CD4-positive, alpha-beta T cell (primary cell): ENCODE measurements at regions not wholly inside any gene's neighbourhood (a gene's known extent, or its start where the extent isn't known, plus 50 kb on each side); places are given as distances from the start of the nearest gene placed in this dataset.

Source experiments
- ATAC-seq: fragments of 200-7000 bp; cut with Tn5 transposase; one replicate; pipeline ENCODE4 v1.10.0; 2022; ENCODE audit warnings: mild to moderate bottlenecking; ENCODE audit not compliant: poor library complexity
- CTCF ChIA-PET: fragments of 350-600 bp; sonication (Branson Sonifier 250); formaldehyde crosslinking; loops from one replicate; lab custom pipeline; 2021; ENCODE audit warnings: antibody characterized with exemption, inconsistent platforms; lab: Charles Lee
- POLR2A ChIA-PET: fragments of 350-600 bp; sonication (Branson Sonifier 250); formaldehyde crosslinking; loops from one replicate; lab custom pipeline; 2021; ENCODE audit warnings: antibody characterized with exemption, inconsistent platforms; lab: Charles Lee
- DNase-seq, 14 experiments: peaks; one replicate each; pipeline ENCODE4 v3.0.0-alpha.2; 2013 to 2020; ENCODE audit warnings: mixed read lengths in 2 of 14
- H3K27ac ChIP-seq, 2 donors: one replicate each; pipeline versions ENCODE4 v1.5.1 to v1.7.0; 2013; ENCODE audit warnings: low read length in 2 of 2, low read depth in 1 of 2, mild to moderate bottlenecking in 1 of 2
- H3K27me3 ChIP-seq, 2 experiments: 1 replicate in 1 of 2; 2 replicates in 1 of 2; pipeline versions ENCODE4 v1.6.1 to v1.7.0; 2013; ENCODE audit warnings: low read length in 2 of 2, control low read depth in 1 of 2, mild to moderate bottlenecking in 1 of 2, moderate library complexity in 1 of 2; ENCODE audit not compliant: insufficient read depth in 2 of 2, control insufficient read depth in 1 of 2
- H3K36me3 ChIP-seq: one replicate; pipeline ENCODE4 v1.6.1; 2013; ENCODE audit warnings: low read length, control low read depth; ENCODE audit not compliant: insufficient read depth
- H3K4me1 ChIP-seq: one replicate; pipeline ENCODE4 v1.6.1; 2013; ENCODE audit warnings: low read length, control low read depth; ENCODE audit not compliant: insufficient read depth
- H3K4me3 ChIP-seq: one replicate; pipeline ENCODE4 v1.5.1; 2013; ENCODE audit warnings: mild to moderate bottlenecking, low read length, moderate library complexity
- H3K9me3 ChIP-seq, 2 experiments: 1 replicate in 1 of 2; 2 replicates in 1 of 2; pipeline versions ENCODE4 v1.6.1 to v1.7.0; 2013; ENCODE audit warnings: low read length in 2 of 2, mild to moderate bottlenecking in 2 of 2, control low read depth in 1 of 2, moderate library complexity in 1 of 2; ENCODE audit not compliant: control insufficient read depth in 1 of 2, insufficient read depth in 1 of 2
- H3K27ac Mint-ChIP-seq: one replicate; pipeline ENCODE4 v1.8.0; 2020; ENCODE audit warnings: mixed read lengths
- H3K27me3 Mint-ChIP-seq: one replicate; pipeline ENCODE4 v1.8.0; 2021; ENCODE audit warnings: mixed read lengths
- H3K36me3 Mint-ChIP-seq: one replicate; pipeline ENCODE4 v1.8.0; 2021; ENCODE audit warnings: low read depth, mixed read lengths
- H3K4me1 Mint-ChIP-seq: one replicate; pipeline ENCODE4 v1.8.0; 2021; ENCODE audit warnings: low read depth, mixed read lengths
- H3K4me3 Mint-ChIP-seq: one replicate; pipeline ENCODE4 v1.8.0; 2020; ENCODE audit warnings: mild to moderate bottlenecking, mixed read lengths
- H3K9me3 Mint-ChIP-seq: one replicate; pipeline ENCODE4 v1.8.0; 2020; ENCODE audit warnings: mixed read lengths
- intact Hi-C, 2 experiments: fragments of 100-400 bp; cut with DNase I in 1 of 2; cut with micrococcal nuclease in 1 of 2; formaldehyde crosslinking; loops; one replicate each; pipeline versions ENCODE4 v1.15.1 to v1.9.0; 2023 to 2025; cut with DNase I, micrococcal nuclease
- TF ChIP-seq, protein P1 (sequence below): fragments of 200-600 bp; IDR thresholded peaks from one replicate; pipeline ENCODE4 v1.8.0; 2022; ENCODE audit warnings: antibody characterized with exemption, mild to moderate bottlenecking

DNA sequence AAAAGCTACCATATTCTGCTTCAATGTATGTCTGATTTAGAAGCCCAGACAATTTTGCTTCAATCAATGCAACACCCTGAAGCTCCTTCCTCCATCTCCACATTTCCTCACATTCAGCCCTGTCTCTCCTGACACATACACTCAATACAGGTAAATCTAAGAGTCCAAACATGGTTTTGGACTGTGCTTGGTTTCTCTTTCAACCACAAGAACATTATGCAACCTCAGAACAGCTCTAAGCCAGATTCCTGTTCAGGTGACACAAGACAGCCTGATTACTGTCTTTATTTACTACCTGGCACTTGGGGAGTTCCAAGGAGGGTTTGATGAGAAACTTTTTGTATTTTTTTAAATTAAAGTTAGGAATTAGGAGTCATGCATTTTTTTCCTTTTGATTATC lies 307.5 kb upstream of the SLIT2 start:
- no peaks in the 10 kb centered on the region for H3K27me3 ChIP-seq
- H3K4me1 ChIP-seq = no peaks in the 10 kb centered on the region
- ChIA-PET CTCF (no interaction called here), POLR2A (no interaction called here)
- Mint-ChIP-seq H3K4me3 (no peak overlapping the region), H3K36me3 (no peaks in the 10 kb centered on the region), H3K27ac (no peak overlapping the region), H3K27me3 (no peaks in the 10 kb centered on the region), H3K9me3 (peaks cover 10% of the 10 kb centered on the region), H3K4me1 (no peaks in the 10 kb centered on the region)
- H3K9me3 ChIP-seq = no peaks in the 10 kb centered on the region
- H3K36me3 ChIP-seq = no peaks in the 10 kb centered on the region
- H3K27ac ChIP-seq = no peak overlapping the region
- no peak for ATAC-seq
- no peak overlapping the region for H3K4me3 ChIP-seq
- no peak for DNase-seq
- TF ChIP-seq, protein P1, sequence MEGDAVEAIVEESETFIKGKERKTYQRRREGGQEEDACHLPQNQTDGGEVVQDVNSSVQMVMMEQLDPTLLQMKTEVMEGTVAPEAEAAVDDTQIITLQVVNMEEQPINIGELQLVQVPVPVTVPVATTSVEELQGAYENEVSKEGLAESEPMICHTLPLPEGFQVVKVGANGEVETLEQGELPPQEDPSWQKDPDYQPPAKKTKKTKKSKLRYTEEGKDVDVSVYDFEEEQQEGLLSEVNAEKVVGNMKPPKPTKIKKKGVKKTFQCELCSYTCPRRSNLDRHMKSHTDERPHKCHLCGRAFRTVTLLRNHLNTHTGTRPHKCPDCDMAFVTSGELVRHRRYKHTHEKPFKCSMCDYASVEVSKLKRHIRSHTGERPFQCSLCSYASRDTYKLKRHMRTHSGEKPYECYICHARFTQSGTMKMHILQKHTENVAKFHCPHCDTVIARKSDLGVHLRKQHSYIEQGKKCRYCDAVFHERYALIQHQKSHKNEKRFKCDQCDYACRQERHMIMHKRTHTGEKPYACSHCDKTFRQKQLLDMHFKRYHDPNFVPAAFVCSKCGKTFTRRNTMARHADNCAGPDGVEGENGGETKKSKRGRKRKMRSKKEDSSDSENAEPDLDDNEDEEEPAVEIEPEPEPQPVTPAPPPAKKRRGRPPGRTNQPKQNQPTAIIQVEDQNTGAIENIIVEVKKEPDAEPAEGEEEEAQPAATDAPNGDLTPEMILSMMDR = no peak
- intact Hi-C loops = no loop called here

DNA sequence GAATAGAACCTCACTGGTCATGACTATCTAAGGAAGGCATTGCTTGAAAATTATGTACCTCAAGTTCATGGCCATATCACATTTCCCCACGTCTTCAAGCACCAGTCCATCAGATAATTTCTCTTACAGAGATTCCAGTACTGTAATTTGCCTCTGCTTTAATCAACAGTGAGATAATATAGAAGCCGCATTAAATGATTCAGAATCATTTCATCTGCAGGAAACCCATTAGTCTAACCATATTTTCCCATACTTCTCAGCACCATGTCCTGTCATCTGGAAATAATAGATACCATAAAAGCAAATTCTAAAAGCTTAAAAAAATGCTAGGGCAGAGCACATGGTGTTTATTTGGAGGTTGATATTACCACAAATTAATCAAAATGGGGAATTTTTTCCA lies 310.3 kb upstream of the SLIT2 start:
- Histone ChIP-seq H3K9me3 (no peaks in the 10 kb centered on the region), H3K27ac (no peak overlapping the region), H3K36me3 (no peaks in the 10 kb centered on the region), H3K27me3 (no peaks in the 10 kb centered on the region), H3K4me1 (no peaks in the 10 kb centered on the region), H3K4me3 (no peak overlapping the region)
- TF ChIP-seq, protein P1 = no peak
- ATAC-seq = no peak
- no peaks in the 10 kb centered on the region for H3K4me1 Mint-ChIP-seq
- no peak for DNase-seq
- ChIA-PET POLR2A (no interaction called here), CTCF (no interaction called here)
- H3K27ac Mint-ChIP-seq = no peak overlapping the region
- peaks cover 2% of the 10 kb centered on the region for H3K9me3 Mint-ChIP-seq
- H3K4me3 Mint-ChIP-seq = no peak overlapping the region
- no peaks in the 10 kb centered on the region for H3K27me3 Mint-ChIP-seq
- no peaks in the 10 kb centered on the region for H3K36me3 Mint-ChIP-seq
- intact Hi-C loops = no loop called here

DNA sequence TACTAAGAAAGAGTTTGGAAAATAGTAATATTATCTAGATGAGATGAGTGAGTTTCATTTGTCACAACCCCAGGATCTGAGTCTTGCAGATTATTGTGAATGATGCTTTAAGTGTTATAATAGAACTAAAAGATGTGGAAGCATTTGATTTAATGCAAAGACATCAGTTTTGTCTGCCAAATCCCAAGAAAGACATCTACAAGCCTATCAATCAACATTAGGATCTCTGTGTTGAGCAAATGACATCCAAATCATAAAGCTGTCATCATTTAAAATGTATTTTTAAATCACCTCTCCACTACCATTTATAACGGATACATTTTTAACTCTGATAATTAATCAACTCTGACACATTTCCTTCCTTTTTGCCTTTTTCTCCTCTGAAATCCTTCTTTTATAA lies 310.8 kb upstream of the SLIT2 start:
- no peak overlapping the region for H3K4me3 ChIP-seq
- no peak overlapping the region for H3K27ac ChIP-seq
- no peaks in the 10 kb centered on the region for H3K9me3 ChIP-seq
- no peaks in the 10 kb centered on the region for H3K27me3 ChIP-seq
- no peaks in the 10 kb centered on the region for H3K4me1 ChIP-seq
- CTCF ChIA-PET = no interaction called here
- H3K27me3 Mint-ChIP-seq = no peaks in the 10 kb centered on the region
- DNase-seq (no peak), ATAC-seq (no peak)
- no peak overlapping the region for H3K4me3 Mint-ChIP-seq
- POLR2A ChIA-PET = no interaction called here
- H3K36me3 Mint-ChIP-seq = no peaks in the 10 kb centered on the region
- no peaks in the 10 kb centered on the region for H3K4me1 Mint-ChIP-seq
- peaks cover 2% of the 10 kb centered on the region for H3K9me3 Mint-ChIP-seq
- no peak overlapping the region for H3K27ac Mint-ChIP-seq
- no peaks in the 10 kb centered on the region for H3K36me3 ChIP-seq
- intact Hi-C loops = no loop called here
- TF ChIP-seq, protein P1 = no peak
